Muscle of leg (tissue), 3 donors: ENCODE measurements at regions not wholly inside any gene's neighbourhood (a gene's known extent, or its start where the extent isn't known, plus 50 kb on each side); places are given as distances from the start of the nearest gene placed in this dataset.

Experiments
- DNase-seq: peaks from one replicate; pipeline ENCODE4 v3.0.0; 2013
- H3K27ac ChIP-seq: one replicate; pipeline ENCODE4 v1.5.1; 2013; ENCODE audit warnings: mild to moderate bottlenecking, low read length, control low read depth
- H3K27me3 ChIP-seq: one replicate; pipeline ENCODE4 v1.6.1; 2013; ENCODE audit warnings: low read length; ENCODE audit not compliant: control insufficient read depth, insufficient read depth
- H3K36me3 ChIP-seq: one replicate; pipeline ENCODE4 v1.6.1; 2013; ENCODE audit warnings: low read length; ENCODE audit not compliant: control insufficient read depth, insufficient read depth
- H3K4me1 ChIP-seq: one replicate; pipeline ENCODE4 v1.6.1; 2013; ENCODE audit warnings: low read length; ENCODE audit not compliant: control insufficient read depth, insufficient read depth
- H3K4me3 ChIP-seq: one replicate; pipeline ENCODE4 v1.5.1; 2013; ENCODE audit warnings: low read length, control low read depth
- H3K9me3 ChIP-seq: replicated peaks from 2 replicates; pipeline ENCODE4 v1.6.1; 2013; ENCODE audit warnings: low read depth, low read length; ENCODE audit not compliant: control insufficient read depth
- WGBS: methylation state at CpG from one replicate; pipeline ENCODE4 v1.1.5; 2013; ENCODE audit warnings: missing lambda C conversion rate; ENCODE audit not compliant: insufficient coverage; 5-methylcytosine and 5-hydroxymethylcytosine counted together

GRCh38 chr1:38256072-38256471 lies 209.5 kb upstream of the POU3F1 start:
- 41% methylated on average over 8 of the region's 9 CpGs for WGBS
- DNase-seq, result no peak
- peaks cover 26% of the 10 kb centered on the region for H3K27me3 ChIP-seq

GRCh38 chr1:38253314-38253713 lies 206.7 kb upstream of the POU3F1 start:
- H3K4me3 ChIP-seq, result no peak overlapping the region
- H3K4me1 ChIP-seq, result no peaks in the 10 kb centered on the region
- WGBS, result 91% methylated on average over 1 of the region's 2 CpGs
- H3K27me3 ChIP-seq, result peaks cover 42% of the 10 kb centered on the region
- H3K27ac ChIP-seq, result no peak overlapping the region
- no peak for DNase-seq
- H3K36me3 ChIP-seq, result no peaks in the 10 kb centered on the region
- no peaks in the 10 kb centered on the region for H3K9me3 ChIP-seq

More at GRCh38 chr1:38256072-38256471, 209.5 kb upstream of the POU3F1 start:
- Histone ChIP-seq H3K27ac (no peak overlapping the region), H3K4me3 (no peak overlapping the region), H3K9me3 (peaks cover 2% of the 10 kb centered on the region), H3K36me3 (no peaks in the 10 kb centered on the region), H3K4me1 (no peaks in the 10 kb centered on the region)

DNA sequence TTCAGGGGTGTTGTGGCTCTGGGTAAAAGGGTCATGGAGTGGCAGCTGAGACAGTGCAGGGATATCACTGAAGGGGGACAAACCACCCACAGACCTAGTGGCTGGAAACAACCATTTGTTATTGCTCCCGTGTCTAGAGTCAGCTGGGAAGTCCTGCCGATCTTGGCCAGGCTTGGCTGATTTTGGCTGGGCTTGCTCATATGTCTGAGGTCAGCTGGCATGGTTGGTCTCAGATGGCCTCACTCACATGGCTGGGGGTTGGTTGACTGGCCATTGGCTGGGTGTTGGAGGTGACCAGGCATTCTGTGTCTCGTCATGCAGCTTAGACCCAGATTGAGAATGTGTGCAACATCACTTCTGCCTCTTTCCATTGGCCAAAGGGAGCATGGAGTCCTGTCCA lies 203.8 kb upstream of the POU3F1 start:
- no peaks in the 10 kb centered on the region for H3K9me3 ChIP-seq
- H3K27ac ChIP-seq, result no peak overlapping the region
- no peak for DNase-seq
- no peaks in the 10 kb centered on the region for H3K36me3 ChIP-seq
- H3K4me3 ChIP-seq, result no peak overlapping the region
- H3K27me3 ChIP-seq, result peaks cover 41% of the 10 kb centered on the region
- WGBS, result 59% methylated on average over 2 of the region's 3 CpGs
- peaks cover 4% of the 10 kb centered on the region for H3K4me1 ChIP-seq

DNA sequence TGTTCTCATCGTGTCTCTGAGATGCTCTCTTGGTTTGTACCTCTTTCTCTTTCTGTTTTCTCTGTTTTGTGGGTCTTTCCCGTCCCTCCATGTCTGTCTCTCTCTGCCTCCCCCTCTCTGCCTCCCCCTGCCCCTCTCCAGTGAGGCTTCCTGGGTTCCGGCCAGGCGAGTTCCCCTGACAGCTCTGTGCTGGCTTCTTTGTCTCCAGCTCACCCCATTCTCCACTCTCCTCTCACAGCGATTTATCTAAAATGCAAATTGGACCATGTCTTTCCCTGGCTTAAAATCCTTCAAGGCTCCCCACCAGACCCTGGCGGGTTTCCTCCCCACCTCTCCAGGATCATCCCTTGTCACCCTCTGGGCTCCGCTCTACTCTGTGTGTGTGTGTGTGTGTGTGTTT lies 202.4 kb upstream of the POU3F1 start:
- Histone ChIP-seq H3K4me1 (peaks cover 4% of the 10 kb centered on the region), H3K4me3 (no peak overlapping the region), H3K36me3 (no peaks in the 10 kb centered on the region), H3K27me3 (peaks cover 41% of the 10 kb centered on the region), H3K9me3 (no peaks in the 10 kb centered on the region), H3K27ac (no peak overlapping the region)
- no peak for DNase-seq
- WGBS, result 57% methylated on average over 5 of the region's 7 CpGs

- WGBS, result 50% methylated on average over 15 of the region's 24 CpGs
- peaks cover 4% of the 10 kb centered on the region for H3K4me1 ChIP-seq
- H3K27ac ChIP-seq, result no peak overlapping the region
- DNase-seq, result peak; percentile 15
- H3K9me3 ChIP-seq, result no peaks in the 10 kb centered on the region
- H3K27me3 ChIP-seq, result peaks cover 41% of the 10 kb centered on the region
- no peaks in the 10 kb centered on the region for H3K36me3 ChIP-seq
- no peak overlapping the region for H3K4me3 ChIP-seq
Observed at GRCh38 chr1:38246955-38247952, 200.7 kb upstream of the POU3F1 start.

DNA sequence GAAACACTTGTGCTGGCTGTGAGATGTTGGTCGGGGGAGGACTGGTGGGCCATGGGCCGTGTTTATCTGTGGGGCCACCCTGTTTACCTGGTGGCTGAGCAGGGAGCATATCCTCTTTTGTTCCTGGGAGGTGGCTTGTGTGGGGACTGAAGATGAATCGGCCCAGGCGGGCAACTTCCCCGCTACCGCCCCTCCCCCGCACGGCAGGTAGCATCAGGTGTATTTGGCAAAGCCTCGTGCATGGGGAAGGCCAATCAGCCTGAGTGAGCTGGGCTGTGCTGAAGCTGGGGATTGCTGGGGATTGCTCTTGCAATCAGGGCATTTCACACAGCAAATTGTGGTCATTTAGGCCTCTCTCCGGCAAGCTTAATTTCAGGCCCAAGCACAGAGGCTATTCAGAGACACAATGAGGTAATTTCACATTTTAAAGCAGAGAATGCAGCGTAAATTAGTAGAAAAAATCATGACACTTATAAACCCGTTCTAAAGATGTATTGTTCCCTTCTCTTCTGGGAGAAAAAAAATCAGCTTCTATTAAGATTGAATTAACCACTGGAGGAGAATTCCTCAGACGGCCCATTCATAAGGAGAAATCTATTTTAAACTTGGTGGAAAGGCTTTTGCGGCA lies 197.7 kb upstream of the POU3F1 start:
- Histone ChIP-seq H3K36me3 (no peaks in the 10 kb centered on the region), H3K4me3 (no peak overlapping the region), H3K4me1 (peaks cover 4% of the 10 kb centered on the region), H3K9me3 (no peaks in the 10 kb centered on the region), H3K27me3 (peaks cover 28% of the 10 kb centered on the region), H3K27ac (no peak overlapping the region)
- DNase-seq, result no peak
- WGBS, result 38% methylated on average over 4 of the region's 14 CpGs

- no peak for DNase-seq
- H3K36me3 ChIP-seq, result no peaks in the 10 kb centered on the region
- 77% methylated on average over 4 of the region's 6 CpGs for WGBS
- no peak overlapping the region for H3K27ac ChIP-seq
- no peaks in the 10 kb centered on the region for H3K9me3 ChIP-seq
- H3K4me1 ChIP-seq, result peaks cover 4% of the 10 kb centered on the region
- peaks cover 25% of the 10 kb centered on the region for H3K27me3 ChIP-seq
- no peak overlapping the region for H3K4me3 ChIP-seq
Observed at GRCh38 chr1:38243106-38243505, 196.5 kb upstream of the POU3F1 start.

DNA sequence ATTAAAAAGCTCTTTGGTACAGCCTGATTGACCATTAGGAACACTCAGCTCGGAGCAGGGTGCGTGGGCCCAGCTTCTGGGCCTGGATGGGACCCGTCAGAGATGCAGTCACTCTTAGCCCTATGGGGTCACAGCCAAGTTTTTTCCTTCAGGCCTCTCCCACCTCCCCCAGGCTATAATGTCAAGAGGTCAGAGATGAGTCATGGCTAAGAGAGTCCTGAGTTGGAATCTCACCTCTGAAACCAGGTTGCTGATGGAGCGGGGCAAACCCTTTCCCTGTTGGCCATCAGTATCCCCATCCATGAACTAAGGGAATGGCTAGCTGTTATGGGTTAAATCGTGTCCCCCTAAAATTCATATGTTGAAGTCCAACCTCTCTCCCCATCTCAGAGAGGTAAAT lies 195.9 kb upstream of the POU3F1 start:
- H3K4me3 ChIP-seq, result no peak overlapping the region
- H3K9me3 ChIP-seq, result no peaks in the 10 kb centered on the region
- no peaks in the 10 kb centered on the region for H3K36me3 ChIP-seq
- peaks cover 22% of the 10 kb centered on the region for H3K27me3 ChIP-seq
- H3K27ac ChIP-seq, result no peak overlapping the region
- no peak for DNase-seq
- 81% methylated on average over 3 of the region's 5 CpGs for WGBS
- H3K4me1 ChIP-seq, result peaks cover 2% of the 10 kb centered on the region

DNA sequence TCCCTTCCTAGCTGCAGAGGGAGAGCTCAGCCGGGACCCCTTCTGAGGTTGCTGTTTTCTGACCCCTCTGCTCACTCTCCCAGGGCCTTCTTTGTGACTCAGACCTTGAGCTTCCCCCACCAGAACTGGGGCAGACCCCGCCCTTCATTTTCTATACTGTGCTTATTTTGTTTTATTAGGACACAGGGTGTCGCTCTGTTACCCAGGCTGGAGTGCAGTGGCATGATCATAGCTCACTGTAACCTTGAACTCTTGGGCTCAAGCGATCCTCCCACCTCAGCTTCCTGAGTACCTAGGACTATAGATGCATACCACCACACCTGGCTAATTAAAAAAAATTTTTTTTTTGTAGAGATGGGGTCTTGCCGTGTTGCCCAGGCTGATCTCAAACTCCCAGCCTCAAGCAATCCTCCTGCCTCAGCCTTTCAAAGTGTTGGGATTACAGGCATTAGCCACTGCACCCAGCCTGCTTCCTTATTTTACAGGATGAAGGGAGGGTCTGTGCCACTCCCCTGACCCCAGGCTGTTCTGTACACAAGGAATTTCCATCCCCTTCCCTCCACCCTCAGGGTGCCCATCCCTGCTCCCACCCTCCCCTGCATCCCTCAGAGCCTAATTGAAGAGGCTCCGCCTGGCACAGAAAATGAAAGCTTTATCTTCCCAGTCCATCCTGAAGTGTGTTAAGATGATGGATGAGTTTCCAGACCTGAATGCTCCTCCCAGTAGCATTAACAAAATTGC lies 195.2 kb upstream of the POU3F1 start:
- H3K36me3 ChIP-seq, result no peaks in the 10 kb centered on the region

DNA sequence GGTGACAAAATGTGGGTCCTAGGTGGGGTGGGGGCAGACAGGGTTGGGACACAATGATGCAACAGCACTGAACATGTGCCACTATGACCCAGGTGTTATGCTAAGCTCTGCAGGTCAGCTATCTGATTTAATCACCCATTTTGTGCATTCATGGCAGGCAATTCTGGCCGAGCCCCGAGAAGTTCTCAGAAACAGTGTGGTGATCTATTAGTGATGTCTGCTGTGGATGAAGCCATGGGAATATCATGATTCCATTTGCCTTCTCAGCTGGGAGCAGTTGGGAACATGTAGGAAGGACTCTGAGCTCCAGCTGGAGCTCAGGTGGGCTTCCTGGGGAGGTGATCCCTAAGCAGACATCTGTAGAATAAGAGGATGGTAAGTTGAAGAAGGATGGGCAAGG lies 194.0 kb upstream of the POU3F1 start:
- no peak overlapping the region for H3K4me3 ChIP-seq
- H3K36me3 ChIP-seq, result no peaks in the 10 kb centered on the region
- WGBS, result 85% methylated on average over 2 of the region's 2 CpGs
- no peak overlapping the region for H3K27ac ChIP-seq
- peaks cover 16% of the 10 kb centered on the region for H3K27me3 ChIP-seq
- H3K9me3 ChIP-seq, result no peaks in the 10 kb centered on the region
- no peaks in the 10 kb centered on the region for H3K4me1 ChIP-seq
- DNase-seq, result no peak

More for the DNA sequence above, 195.2 kb upstream of the POU3F1 start:
- Histone ChIP-seq H3K4me1 (no peaks in the 10 kb centered on the region), H3K27me3 (peaks cover 17% of the 10 kb centered on the region), H3K9me3 (no peaks in the 10 kb centered on the region), H3K27ac (no peak overlapping the region), H3K4me3 (no peak overlapping the region)
- WGBS, result 67% methylated on average over 1 of the region's 6 CpGs
- no peak for DNase-seq
